Fibroblast of villous mesenchyme (primary cell): ENCODE measurements at regions not wholly inside any gene's neighbourhood (a gene's known extent, or its start where the extent isn't known, plus 50 kb on each side); places are given as distances from the start of the nearest gene placed in this dataset.

Experiments used
- DNase-seq: peaks from one replicate; pipeline ENCODE4 v3.0.0-alpha.2; 2010; ENCODE audit warnings: low read depth
- H3K4me3 ChIP-seq: 2 replicates; pipeline ENCODE4 v1.5.1; 2011; ENCODE audit warnings: low read depth, mild to moderate bottlenecking, low read length
- TF ChIP-seq, protein P1 (sequence below): IDR thresholded peaks from 2 replicates; pipeline ENCODE4 v1.5.1; 2012; ENCODE audit warnings: low read depth, mild to moderate bottlenecking, low read length; ENCODE audit not compliant: insufficient read depth

DNA sequence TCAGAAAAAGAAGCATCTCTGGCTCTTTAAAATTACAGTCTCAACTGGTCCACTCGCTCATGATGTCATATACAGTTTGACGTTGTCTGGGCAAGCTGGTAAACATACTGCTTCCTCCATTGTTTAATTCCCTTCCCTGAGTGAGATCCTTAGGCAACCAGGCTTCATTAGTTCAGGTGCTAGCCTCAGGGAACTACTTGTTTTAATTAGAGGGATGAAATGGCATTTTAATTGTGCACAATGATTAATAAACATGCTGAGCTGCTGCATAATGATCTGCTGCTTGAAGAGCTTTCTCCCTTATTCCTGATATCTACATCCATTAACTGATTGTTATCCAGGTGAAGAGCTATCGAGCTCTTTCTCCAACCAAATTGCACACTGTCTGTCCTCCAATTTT, 195.6 kb upstream of the ETAA1 start:
- TF ChIP-seq, protein P1, sequence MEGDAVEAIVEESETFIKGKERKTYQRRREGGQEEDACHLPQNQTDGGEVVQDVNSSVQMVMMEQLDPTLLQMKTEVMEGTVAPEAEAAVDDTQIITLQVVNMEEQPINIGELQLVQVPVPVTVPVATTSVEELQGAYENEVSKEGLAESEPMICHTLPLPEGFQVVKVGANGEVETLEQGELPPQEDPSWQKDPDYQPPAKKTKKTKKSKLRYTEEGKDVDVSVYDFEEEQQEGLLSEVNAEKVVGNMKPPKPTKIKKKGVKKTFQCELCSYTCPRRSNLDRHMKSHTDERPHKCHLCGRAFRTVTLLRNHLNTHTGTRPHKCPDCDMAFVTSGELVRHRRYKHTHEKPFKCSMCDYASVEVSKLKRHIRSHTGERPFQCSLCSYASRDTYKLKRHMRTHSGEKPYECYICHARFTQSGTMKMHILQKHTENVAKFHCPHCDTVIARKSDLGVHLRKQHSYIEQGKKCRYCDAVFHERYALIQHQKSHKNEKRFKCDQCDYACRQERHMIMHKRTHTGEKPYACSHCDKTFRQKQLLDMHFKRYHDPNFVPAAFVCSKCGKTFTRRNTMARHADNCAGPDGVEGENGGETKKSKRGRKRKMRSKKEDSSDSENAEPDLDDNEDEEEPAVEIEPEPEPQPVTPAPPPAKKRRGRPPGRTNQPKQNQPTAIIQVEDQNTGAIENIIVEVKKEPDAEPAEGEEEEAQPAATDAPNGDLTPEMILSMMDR, result no peak
- no peak overlapping the region for H3K4me3 ChIP-seq

DNA sequence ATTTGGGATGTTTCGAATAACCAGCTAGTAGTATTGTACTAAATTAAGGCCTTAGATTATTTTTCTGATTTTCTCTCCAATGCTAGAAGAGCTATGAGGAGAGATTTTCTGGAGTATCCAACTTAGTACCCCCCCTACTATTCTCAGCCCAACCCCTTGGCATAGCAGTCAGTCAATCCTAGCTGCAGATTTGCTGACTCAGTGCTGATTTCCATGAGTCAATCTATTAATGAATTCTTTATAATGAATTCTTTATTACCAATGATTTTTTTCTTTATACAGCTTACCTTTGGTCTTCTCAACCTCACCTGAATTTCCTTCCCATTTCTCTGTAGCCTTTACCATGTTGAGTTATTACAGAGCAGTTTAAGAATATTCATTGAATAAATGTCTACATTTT, 192.8 kb upstream of the ETAA1 start:
- TF ChIP-seq, protein P1, result no peak
- no peak for DNase-seq
- no peak overlapping the region for H3K4me3 ChIP-seq

More for the DNA sequence above, 195.6 kb upstream of the ETAA1 start:
- DNase-seq, result no peak

DNA sequence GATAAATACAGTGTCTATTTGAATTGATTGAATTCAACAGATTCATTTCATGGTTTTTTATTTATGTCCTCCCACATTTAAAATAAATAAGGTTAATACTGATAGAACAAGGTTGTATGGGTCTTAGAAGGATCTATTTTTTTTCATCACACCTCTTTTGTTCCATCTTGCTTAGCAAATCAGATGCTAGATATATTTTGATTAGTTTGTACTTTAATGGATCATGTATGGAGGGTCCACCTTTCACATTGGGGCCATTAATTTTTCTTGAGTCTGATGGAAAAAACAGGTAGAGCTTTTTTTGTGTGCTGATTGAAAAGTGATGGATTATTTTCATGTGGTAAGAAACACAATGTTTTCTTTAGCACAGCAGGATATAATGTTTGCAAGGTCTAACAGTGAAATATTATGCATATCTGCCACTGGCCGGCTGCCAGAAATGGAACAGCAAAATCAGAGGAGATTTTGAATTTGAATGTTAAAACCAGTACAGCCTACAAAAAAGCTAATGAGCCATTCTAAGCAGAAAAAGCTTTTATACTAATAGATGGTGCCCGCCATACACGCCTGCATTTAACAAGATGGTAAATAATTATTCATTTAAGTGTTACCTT, 188.1 kb upstream of the ETAA1 start:
- DNase-seq, result no peak
- TF ChIP-seq, protein P1, result no peak
- no peak overlapping the region for H3K4me3 ChIP-seq

DNA sequence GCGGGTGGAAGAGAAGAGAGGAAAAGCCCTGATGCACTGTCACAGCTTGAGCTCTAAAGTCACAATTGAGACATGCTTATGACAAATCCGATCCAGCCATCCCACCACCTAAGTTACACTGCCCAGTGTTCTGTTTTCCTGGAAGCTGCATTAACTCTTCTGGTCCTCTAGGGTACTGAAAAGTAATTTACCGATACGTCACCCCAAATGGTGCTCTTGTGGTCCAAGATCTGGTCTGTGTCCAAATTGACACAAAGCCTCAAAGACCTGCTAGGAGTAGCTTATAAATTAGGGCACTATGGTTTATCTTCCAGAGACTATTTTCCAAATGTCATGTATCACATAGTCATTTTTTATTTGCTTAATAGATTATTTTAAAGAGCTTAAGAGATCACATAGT, 186.7 kb upstream of the ETAA1 start:
- no peak overlapping the region for H3K4me3 ChIP-seq
- TF ChIP-seq, protein P1, result no peak
- DNase-seq, result no peak

DNA sequence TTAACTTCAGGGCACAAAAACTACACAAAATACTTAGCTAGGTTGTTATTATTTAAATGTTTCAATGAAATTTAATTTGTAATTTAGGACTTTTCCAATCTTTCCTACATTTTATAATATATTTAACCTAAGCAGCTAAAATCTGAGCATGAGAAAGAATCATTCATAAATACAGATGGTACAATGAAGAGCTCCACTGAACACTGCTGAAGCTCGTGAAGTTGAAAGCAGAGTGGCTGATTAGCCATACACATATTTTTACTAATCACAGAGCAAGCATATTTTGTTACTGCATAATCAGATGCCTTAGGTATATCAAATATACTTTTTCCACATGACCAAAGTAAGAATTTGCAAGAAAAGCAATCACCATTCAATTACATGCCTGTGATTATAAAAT, 184.9 kb upstream of the ETAA1 start:
- no peak for DNase-seq
- TF ChIP-seq, protein P1, result no peak
- H3K4me3 ChIP-seq, result no peak overlapping the region

DNA sequence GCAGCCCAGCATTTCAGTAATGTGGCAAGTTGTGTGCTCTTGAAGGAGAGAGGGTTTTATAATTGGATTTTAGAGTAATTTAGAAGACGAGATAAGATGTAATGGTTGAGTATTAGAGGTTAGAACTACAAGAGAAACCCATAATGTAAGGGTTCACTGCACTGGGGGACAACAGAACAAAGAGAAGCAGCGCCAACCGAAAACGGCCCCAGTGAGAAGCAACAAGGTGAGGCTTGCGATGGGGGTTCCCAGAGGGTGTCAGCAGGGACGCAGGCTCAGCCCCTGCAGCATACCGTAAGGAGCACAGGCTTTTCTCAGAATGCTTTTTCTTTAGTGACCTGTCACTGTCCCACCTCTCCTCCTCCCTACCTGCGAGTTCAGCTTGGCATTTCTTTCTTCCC, 183.9 kb upstream of the ETAA1 start:
- DNase-seq, result no peak
- TF ChIP-seq, protein P1, result no peak
- H3K4me3 ChIP-seq, result no peak overlapping the region

DNA sequence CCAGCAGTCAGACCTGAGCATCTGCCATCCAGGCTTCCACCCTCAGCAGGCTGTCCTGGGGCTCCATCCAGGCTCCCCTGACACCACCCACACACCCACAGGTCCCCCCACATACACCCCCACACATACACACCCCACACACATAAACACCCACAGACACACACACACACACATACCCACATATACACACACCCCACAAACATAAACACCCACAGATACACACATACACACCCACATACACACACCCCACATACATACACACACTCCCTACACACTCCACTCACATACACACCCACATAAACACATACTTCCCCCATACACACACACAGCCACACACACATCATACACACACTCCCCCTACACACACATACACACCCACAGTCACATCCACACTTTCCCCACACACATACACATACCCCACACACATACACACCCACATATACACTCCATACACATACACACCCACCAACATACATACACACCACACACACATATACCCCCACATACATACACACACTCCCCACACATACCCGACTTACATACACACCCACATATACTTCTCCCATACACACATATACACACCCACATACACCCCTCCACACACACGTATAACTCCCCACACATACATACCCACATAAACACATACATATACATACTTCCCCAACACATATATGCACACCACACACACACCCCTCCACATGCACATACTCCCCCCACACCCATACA, 183.3 kb upstream of the ETAA1 start:
- no peak overlapping the region for H3K4me3 ChIP-seq
- TF ChIP-seq, protein P1, result no peak
- no peak for DNase-seq
